Osteoblast (primary cell): ENCODE measurements at regions not wholly inside any gene's neighbourhood (a gene's known extent, or its start where the extent isn't known, plus 50 kb on each side); places are given as distances from the start of the nearest gene placed in this dataset.
"Not testable (repeated sequence)": the region's sequence is repeated elsewhere in the genome, so short reads cannot be mapped to it uniquely, and the experiment has no call there.

Source experiments
- DNase-seq: peaks from one replicate; pipeline ENCODE4 v3.0.0; 2011; ENCODE audit warnings: low spot score, mixed read lengths; ENCODE audit not compliant: insufficient read length; ENCODE audit errors: missing footprints
- H2AFZ ChIP-seq: 2 replicates; pipeline ENCODE4 v1.6.0; 2011; ENCODE audit warnings: mild to moderate bottlenecking, low read length
- H3K27ac ChIP-seq: 2 replicates; pipeline ENCODE4 v1.5.1; 2011; ENCODE audit warnings: mild to moderate bottlenecking, low read depth, low read length, moderate library complexity
- H3K27me3 ChIP-seq: 2 replicates; pipeline ENCODE4 v1.6.0; 2012; ENCODE audit warnings: mild to moderate bottlenecking, control low read depth, inconsistent platforms, low read length, moderate library complexity; ENCODE audit not compliant: insufficient read depth
- H3K36me3 ChIP-seq: 2 replicates; pipeline ENCODE4 v1.5.1; 2011; ENCODE audit warnings: mild to moderate bottlenecking, low read length, control low read depth, moderate library complexity; ENCODE audit not compliant: insufficient read depth
- H3K4me1 ChIP-seq: 2 replicates; pipeline ENCODE4 v1.5.1; 2011; ENCODE audit warnings: mild to moderate bottlenecking, low read length, control low read depth, moderate library complexity; ENCODE audit not compliant: insufficient read depth
- H3K4me2 ChIP-seq: 2 replicates; pipeline ENCODE4 v1.6.0; 2011; ENCODE audit warnings: mild to moderate bottlenecking, low read length; ENCODE audit not compliant: insufficient read depth
- H3K4me3 ChIP-seq: fragments of 200-600 bp; sonication (generic); 3 replicates; pipeline ENCODE4 v1.5.1; 2012; ENCODE audit warnings: mild to moderate bottlenecking, low read length, inconsistent platforms; ENCODE audit not compliant: insufficient read depth
- H3K79me2 ChIP-seq: 2 replicates; pipeline ENCODE4 v1.6.0; 2012; ENCODE audit warnings: mild to moderate bottlenecking, low read length, control low read depth, inconsistent platforms; ENCODE audit not compliant: insufficient read depth
- H3K9me3 ChIP-seq: 2 replicates; pipeline ENCODE4 v1.5.1; 2011; ENCODE audit warnings: low read depth, low read length, control low read depth
- H4K20me1 ChIP-seq: 2 replicates; pipeline ENCODE4 v1.6.0; 2012; ENCODE audit warnings: mild to moderate bottlenecking, low read length, control low read depth; ENCODE audit not compliant: insufficient read depth
- TF ChIP-seq, protein P1 (sequence below): IDR thresholded peaks from 2 replicates; pipeline ENCODE4 v1.5.1; 2011; ENCODE audit warnings: mild to moderate bottlenecking, low read depth, low read length, moderate library complexity; ENCODE audit errors: extremely low read depth

DNA sequence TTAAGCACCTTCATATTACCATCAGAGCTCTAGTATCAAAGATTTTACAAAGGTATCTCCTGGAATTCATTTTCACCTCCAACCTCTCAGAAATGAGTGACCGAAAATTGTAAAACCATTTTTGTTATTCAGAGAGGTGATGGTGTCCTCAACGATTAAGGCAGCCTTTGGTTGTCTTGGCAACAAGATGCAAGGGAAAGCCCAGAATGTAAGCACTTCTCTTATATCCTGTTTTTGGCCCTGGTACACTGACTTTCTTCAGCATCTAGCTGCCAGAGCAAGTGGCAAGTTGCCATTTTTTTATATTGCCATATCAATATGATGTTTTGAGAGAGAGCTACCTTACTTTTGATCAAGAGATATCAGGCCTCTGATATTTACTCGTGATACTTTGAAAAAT, 384.9 kb upstream of the NECTIN3 start:
- H3K27ac ChIP-seq, result no peak overlapping the region
- H2AFZ ChIP-seq, result no peak overlapping the region
- no peak overlapping the region for H3K4me2 ChIP-seq
- no peaks in the 10 kb centered on the region for H3K36me3 ChIP-seq
- H3K9me3 ChIP-seq, result no peaks in the 10 kb centered on the region
- no peaks in the 10 kb centered on the region for H3K4me1 ChIP-seq
- no peaks in the 10 kb centered on the region for H3K79me2 ChIP-seq
- DNase-seq, result no peak
- no peaks in the 10 kb centered on the region for H4K20me1 ChIP-seq
- H3K27me3 ChIP-seq, result no peaks in the 10 kb centered on the region
- H3K4me3 ChIP-seq, result no peak overlapping the region
- TF ChIP-seq, protein P1, sequence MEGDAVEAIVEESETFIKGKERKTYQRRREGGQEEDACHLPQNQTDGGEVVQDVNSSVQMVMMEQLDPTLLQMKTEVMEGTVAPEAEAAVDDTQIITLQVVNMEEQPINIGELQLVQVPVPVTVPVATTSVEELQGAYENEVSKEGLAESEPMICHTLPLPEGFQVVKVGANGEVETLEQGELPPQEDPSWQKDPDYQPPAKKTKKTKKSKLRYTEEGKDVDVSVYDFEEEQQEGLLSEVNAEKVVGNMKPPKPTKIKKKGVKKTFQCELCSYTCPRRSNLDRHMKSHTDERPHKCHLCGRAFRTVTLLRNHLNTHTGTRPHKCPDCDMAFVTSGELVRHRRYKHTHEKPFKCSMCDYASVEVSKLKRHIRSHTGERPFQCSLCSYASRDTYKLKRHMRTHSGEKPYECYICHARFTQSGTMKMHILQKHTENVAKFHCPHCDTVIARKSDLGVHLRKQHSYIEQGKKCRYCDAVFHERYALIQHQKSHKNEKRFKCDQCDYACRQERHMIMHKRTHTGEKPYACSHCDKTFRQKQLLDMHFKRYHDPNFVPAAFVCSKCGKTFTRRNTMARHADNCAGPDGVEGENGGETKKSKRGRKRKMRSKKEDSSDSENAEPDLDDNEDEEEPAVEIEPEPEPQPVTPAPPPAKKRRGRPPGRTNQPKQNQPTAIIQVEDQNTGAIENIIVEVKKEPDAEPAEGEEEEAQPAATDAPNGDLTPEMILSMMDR, result no peak

DNA sequence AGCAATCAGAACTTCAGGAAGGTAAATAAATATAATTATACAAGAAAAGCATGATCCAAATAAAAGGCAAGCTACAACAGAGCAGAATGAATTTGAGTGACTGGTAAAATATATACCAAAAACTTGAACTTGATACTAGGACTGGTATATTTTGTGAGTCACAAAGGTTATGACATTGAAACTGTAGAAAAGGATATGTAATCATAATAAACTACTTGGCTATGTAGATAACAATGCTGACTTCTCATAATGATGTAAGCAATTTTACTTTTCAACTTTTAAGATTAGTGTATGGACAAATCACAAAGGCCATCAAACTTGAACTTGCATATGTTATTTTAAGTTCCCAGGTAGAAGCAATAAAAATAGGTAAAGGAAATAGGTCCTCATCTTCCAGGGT, 384.5 kb upstream of the NECTIN3 start:
- no peak overlapping the region for H3K4me3 ChIP-seq
- H3K4me1 ChIP-seq, result no peaks in the 10 kb centered on the region
- H3K27me3 ChIP-seq, result no peaks in the 10 kb centered on the region
- TF ChIP-seq, protein P1, result no peak
- no peaks in the 10 kb centered on the region for H4K20me1 ChIP-seq
- no peaks in the 10 kb centered on the region for H3K9me3 ChIP-seq
- H3K79me2 ChIP-seq, result no peaks in the 10 kb centered on the region
- no peak overlapping the region for H3K27ac ChIP-seq
- H3K4me2 ChIP-seq, result no peak overlapping the region
- no peak overlapping the region for H2AFZ ChIP-seq
- no peaks in the 10 kb centered on the region for H3K36me3 ChIP-seq
- peak; percentile 15 for DNase-seq

DNA sequence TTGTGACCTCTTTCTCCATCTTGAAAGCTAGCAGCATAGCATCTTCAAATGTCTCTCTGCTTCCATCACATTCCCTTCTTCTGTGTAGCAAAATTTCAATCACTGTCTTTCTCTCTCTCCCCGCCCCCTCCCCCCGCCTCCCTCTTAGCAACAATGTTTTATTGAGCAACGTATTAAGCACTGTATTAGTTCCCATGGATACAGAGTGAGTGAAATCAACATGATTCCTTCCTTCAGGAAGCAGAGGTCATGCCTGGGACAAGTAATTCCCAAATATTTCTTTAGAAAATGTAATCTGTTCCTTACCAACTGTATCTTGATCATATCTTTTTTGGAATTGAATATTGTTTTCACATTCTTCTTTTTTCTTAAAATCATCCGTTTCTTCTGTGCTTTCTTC, 373.7 kb upstream of the NECTIN3 start:
- no peaks in the 10 kb centered on the region for H3K4me1 ChIP-seq
- no peaks in the 10 kb centered on the region for H3K9me3 ChIP-seq
- no peak for DNase-seq
- H3K27ac ChIP-seq, result no peak overlapping the region
- no peak overlapping the region for H3K4me2 ChIP-seq
- peak overlapping the region; percentile 70 for H2AFZ ChIP-seq
- TF ChIP-seq, protein P1, result no peak
- H3K36me3 ChIP-seq, result no peaks in the 10 kb centered on the region
- no peaks in the 10 kb centered on the region for H3K79me2 ChIP-seq
- H3K27me3 ChIP-seq, result no peaks in the 10 kb centered on the region
- no peak overlapping the region for H3K4me3 ChIP-seq
- no peaks in the 10 kb centered on the region for H4K20me1 ChIP-seq

DNA sequence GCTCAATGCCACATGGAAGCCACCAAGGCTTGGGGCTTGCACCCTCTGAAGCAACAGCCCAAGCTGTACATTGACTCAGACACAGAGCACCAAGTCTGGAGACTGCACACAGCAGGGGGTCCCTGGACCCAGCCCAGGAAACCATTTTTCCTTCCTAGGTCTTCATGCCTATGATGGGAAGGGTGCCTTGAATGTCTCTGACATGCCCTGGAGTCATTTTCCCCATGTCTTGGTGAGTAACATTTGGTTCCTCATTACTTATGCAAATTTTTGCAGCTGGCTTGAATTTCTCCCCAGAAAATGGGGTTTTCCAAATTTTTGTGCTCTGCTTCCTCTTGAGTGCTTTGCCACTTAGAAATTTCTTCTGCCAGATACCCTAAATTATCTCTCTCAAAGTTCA, 367.3 kb upstream of the NECTIN3 start:
- H3K9me3 ChIP-seq, DNase-seq, H3K36me3 ChIP-seq, H3K4me1 ChIP-seq, H3K27me3 ChIP-seq, H3K4me3 ChIP-seq, H2AFZ ChIP-seq, H3K79me2 ChIP-seq, H3K27ac ChIP-seq, H3K4me2 ChIP-seq, H4K20me1 ChIP-seq: not testable (repeated sequence)

DNA sequence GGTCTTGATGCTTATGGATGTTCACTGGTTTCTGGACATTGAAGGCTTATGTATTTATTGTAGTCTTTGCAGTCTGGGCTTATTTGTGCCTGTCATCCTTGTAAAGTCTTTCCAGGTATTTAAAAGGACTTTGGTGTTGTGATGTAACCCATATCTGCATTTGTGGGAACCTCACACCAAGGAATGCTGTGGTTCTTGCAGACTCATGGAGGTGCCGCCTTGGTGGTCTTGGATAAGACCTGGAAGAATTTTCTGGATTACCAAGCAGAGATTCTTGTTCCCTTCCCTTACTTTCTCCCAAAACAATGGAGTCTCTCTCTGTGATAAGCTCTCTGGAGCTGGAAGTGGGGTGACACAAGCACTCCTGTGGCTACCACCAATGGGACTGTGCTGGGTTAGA, 363.5 kb upstream of the NECTIN3 start:
- Histone ChIP-seq H4K20me1 (no peaks in the 10 kb centered on the region), H3K79me2 (no peaks in the 10 kb centered on the region), H3K27ac (no peak overlapping the region), H3K4me1 (no peaks in the 10 kb centered on the region), H3K36me3 (no peaks in the 10 kb centered on the region), H3K4me3 (no peak overlapping the region), H3K9me3 (no peaks in the 10 kb centered on the region), H3K4me2 (no peak overlapping the region), H3K27me3 (no peaks in the 10 kb centered on the region), H2AFZ (no peak overlapping the region)
- no peak for DNase-seq
- TF ChIP-seq, protein P1, result no peak
